ENCODE measurements at regions not wholly inside any gene's neighbourhood (a gene's known extent, or its start where the extent isn't known, plus 50 kb on each side); places are given as distances from the start of the nearest gene placed in this dataset.
A peak's percentile ranks its signal among the peaks of the same experiment; 100 is the strongest.

- WGBS (ENCODE audit: low lambda C conversion rate) = 36% methylated on average over 14 of the region's 14 CpGs
- Histone ChIP-seq H3K36me3 (replicated peaks in 1 of 2; ENCODE audit: control insufficient read depth in 1 of 2, insufficient read depth in 2 of 2, low read length in 1 of 2) (no peaks in the 10 kb centered on the region), H3K4me2 (no peak overlapping the region), H3K27me3 (ENCODE audit: insufficient read depth) (no peaks in the 10 kb centered on the region; the same call in 1 of the 2 replicates), H3K79me2 (ENCODE audit: insufficient read depth) (no peaks in the 10 kb centered on the region), H3K27ac (ENCODE audit: low read depth in 2 of 2, low read length in 1 of 2) (no peak overlapping the region), H3F3A (replicated peaks; ENCODE audit: insufficient read depth) (no peaks in the 10 kb centered on the region), H3K9me3 (no peaks in the 10 kb centered on the region), H3K9me2 (no peaks in the 10 kb centered on the region), H2AFZ (ENCODE audit: low read depth) (no peak overlapping the region), H3K4me1 (ENCODE audit: control insufficient read depth in 1 of 2, insufficient read depth in 2 of 2, low read depth in 1 of 2, low read length in 1 of 2) (no peaks in the 10 kb centered on the region; a peak in 1 of 4 replicates), H4K20me1 (ENCODE audit: insufficient read depth) (no peaks in the 10 kb centered on the region), H3K9ac (no peak overlapping the region), H3K4me3 (ENCODE audit: low read depth in 2 of 2, low read length in 1 of 2) (no peak overlapping the region)
- CTCF ChIA-PET = interaction anchor here (0.6 to 5.3 kb wide), 24 partner anchors 9 to 1385 kb away, joined by 3 to 36 read pairs (median 4); no protein-coding TSS in a partner anchor
- TF ChIP-seq FOXM1 (IDR thresholded peaks at IDR 0.05; ENCODE audit: low read depth) (no peak), SMC3 (IDR thresholded peaks at IDR 0.05; ENCODE audit: low read depth, low read length) (peak; percentile 57), GABPA (IDR thresholded peaks at IDR 0.05; ENCODE audit: low read depth) (no peak), USF2 (IDR thresholded peaks at IDR 0.05; ENCODE audit: borderline replicate concordance, low read depth, low read length) (no peak), EP300 (IDR thresholded peaks at IDR 0.05; ENCODE audit: borderline replicate concordance in 1 of 2, low read depth in 1 of 2, low read length in 1 of 2) (no peak), RAD21 (IDR thresholded peaks at IDR 0.05; ENCODE audit: low read length) (peak; percentile 60), ELF1 (IDR thresholded peaks at IDR 0.05) (no peak), ZBTB33 (IDR thresholded peaks at IDR 0.05; ENCODE audit: borderline replicate concordance, low read depth) (no peak), MXI1 (IDR thresholded peaks at IDR 0.05; ENCODE audit: low read depth, low read length) (no peak)
- TF ChIP-seq, protein P1, sequence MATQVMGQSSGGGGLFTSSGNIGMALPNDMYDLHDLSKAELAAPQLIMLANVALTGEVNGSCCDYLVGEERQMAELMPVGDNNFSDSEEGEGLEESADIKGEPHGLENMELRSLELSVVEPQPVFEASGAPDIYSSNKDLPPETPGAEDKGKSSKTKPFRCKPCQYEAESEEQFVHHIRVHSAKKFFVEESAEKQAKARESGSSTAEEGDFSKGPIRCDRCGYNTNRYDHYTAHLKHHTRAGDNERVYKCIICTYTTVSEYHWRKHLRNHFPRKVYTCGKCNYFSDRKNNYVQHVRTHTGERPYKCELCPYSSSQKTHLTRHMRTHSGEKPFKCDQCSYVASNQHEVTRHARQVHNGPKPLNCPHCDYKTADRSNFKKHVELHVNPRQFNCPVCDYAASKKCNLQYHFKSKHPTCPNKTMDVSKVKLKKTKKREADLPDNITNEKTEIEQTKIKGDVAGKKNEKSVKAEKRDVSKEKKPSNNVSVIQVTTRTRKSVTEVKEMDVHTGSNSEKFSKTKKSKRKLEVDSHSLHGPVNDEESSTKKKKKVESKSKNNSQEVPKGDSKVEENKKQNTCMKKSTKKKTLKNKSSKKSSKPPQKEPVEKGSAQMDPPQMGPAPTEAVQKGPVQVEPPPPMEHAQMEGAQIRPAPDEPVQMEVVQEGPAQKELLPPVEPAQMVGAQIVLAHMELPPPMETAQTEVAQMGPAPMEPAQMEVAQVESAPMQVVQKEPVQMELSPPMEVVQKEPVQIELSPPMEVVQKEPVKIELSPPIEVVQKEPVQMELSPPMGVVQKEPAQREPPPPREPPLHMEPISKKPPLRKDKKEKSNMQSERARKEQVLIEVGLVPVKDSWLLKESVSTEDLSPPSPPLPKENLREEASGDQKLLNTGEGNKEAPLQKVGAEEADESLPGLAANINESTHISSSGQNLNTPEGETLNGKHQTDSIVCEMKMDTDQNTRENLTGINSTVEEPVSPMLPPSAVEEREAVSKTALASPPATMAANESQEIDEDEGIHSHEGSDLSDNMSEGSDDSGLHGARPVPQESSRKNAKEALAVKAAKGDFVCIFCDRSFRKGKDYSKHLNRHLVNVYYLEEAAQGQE (IDR thresholded peaks at IDR 0.05; ENCODE audit: low read depth, low read length) = no peak
- TF ChIP-seq, protein P2, sequence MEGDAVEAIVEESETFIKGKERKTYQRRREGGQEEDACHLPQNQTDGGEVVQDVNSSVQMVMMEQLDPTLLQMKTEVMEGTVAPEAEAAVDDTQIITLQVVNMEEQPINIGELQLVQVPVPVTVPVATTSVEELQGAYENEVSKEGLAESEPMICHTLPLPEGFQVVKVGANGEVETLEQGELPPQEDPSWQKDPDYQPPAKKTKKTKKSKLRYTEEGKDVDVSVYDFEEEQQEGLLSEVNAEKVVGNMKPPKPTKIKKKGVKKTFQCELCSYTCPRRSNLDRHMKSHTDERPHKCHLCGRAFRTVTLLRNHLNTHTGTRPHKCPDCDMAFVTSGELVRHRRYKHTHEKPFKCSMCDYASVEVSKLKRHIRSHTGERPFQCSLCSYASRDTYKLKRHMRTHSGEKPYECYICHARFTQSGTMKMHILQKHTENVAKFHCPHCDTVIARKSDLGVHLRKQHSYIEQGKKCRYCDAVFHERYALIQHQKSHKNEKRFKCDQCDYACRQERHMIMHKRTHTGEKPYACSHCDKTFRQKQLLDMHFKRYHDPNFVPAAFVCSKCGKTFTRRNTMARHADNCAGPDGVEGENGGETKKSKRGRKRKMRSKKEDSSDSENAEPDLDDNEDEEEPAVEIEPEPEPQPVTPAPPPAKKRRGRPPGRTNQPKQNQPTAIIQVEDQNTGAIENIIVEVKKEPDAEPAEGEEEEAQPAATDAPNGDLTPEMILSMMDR (IDR thresholded peaks at IDR 0.05) = peak; percentile 57
- POLR2A ChIA-PET = no interaction called here
- peak; percentile 59 for DNase-seq
Observed at GRCh38 chr3:126245811-126246727, 65.7 kb upstream of the ALDH1L1 start.

Measured in SK-N-SH (cell line).